ENCODE measurements at regions not wholly inside any gene's neighbourhood (a gene's known extent, or its start where the extent isn't known, plus 50 kb on each side); places are given as distances from the start of the nearest gene placed in this dataset.
A peak's percentile ranks its signal among the peaks of the same experiment; 100 is the strongest.

DNA sequence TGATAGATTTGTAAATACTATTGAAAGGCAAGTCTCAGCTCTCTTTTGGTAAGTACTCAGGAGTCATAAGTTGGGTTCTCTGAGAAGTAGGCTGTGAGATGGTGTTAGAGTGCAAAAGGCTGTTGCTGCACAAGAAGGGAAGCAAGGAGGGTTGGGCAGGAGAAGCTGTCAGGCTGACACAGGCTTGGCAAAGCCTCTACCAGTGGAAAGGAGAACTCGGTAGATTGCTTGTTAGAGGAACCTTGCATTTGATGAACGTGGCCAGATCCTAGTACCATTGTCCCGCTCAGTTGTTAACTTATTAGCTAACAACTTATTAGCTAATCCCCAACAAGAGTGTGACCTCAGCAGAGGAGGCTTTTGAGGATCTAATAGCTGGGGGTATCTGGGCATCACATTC is 449.3 kb upstream of the BOD1L1 start:
- no peak for DNase-seq (ENCODE audit: insufficient read length, low spot score, missing footprints)

DNA sequence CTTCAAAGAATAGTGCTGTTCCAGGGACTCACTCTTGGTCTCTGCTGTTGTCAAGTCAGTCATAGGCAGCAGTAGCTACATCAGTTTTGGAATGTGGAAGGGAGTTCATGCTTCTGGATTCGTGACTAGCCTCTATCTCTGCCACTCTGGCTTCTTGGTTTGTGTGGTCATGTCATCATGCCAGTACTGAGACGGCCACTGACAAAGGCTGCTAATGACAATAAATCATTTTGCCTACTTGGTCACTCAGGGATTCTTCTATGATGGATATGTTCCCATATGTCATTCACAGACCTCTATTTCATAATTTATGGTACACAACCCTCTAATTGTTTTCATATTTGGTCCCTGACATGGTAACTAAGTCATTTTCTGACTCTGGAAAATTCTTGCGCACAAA is 450.8 kb upstream of the BOD1L1 start:
- Histone ChIP-seq H2AFZ (ENCODE audit: low read length) (peak overlapping the region; percentile 23), H3K4me2 (ENCODE audit: insufficient read depth, low read length) (no peak overlapping the region), H3K36me3 (ENCODE audit: insufficient read depth, low read length) (no peaks in the 10 kb centered on the region), H3K9me3 (ENCODE audit: low read depth, low read length) (no peaks in the 10 kb centered on the region), H3K27ac (ENCODE audit: low read depth, low read length) (no peak overlapping the region), H3K79me2 (ENCODE audit: insufficient read depth, low read length) (no peaks in the 10 kb centered on the region), H3K27me3 (ENCODE audit: insufficient read depth, low read length) (no peaks in the 10 kb centered on the region), H3K4me1 (ENCODE audit: insufficient read depth, low read length) (peaks cover 9% of the 10 kb centered on the region), H4K20me1 (ENCODE audit: insufficient read depth, low read length) (no peaks in the 10 kb centered on the region), H3K4me3 (ENCODE audit: insufficient read depth, low read length) (no peak overlapping the region)
- TF ChIP-seq, protein P1, sequence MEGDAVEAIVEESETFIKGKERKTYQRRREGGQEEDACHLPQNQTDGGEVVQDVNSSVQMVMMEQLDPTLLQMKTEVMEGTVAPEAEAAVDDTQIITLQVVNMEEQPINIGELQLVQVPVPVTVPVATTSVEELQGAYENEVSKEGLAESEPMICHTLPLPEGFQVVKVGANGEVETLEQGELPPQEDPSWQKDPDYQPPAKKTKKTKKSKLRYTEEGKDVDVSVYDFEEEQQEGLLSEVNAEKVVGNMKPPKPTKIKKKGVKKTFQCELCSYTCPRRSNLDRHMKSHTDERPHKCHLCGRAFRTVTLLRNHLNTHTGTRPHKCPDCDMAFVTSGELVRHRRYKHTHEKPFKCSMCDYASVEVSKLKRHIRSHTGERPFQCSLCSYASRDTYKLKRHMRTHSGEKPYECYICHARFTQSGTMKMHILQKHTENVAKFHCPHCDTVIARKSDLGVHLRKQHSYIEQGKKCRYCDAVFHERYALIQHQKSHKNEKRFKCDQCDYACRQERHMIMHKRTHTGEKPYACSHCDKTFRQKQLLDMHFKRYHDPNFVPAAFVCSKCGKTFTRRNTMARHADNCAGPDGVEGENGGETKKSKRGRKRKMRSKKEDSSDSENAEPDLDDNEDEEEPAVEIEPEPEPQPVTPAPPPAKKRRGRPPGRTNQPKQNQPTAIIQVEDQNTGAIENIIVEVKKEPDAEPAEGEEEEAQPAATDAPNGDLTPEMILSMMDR (IDR thresholded peaks at IDR 0.05; ENCODE audit: extremely low read depth, low read depth, low read length): no peak
- no peak for DNase-seq (ENCODE audit: insufficient read length, low spot score, missing footprints)

More for the DNA sequence above, 449.3 kb upstream of the BOD1L1 start:
- peaks cover 9% of the 10 kb centered on the region for H3K4me1 ChIP-seq (ENCODE audit: insufficient read depth, low read length)
- no peaks in the 10 kb centered on the region for H3K36me3 ChIP-seq (ENCODE audit: insufficient read depth, low read length)
- no peaks in the 10 kb centered on the region for H3K79me2 ChIP-seq (ENCODE audit: insufficient read depth, low read length)
- no peak overlapping the region for H3K4me2 ChIP-seq (ENCODE audit: insufficient read depth, low read length)
- no peak overlapping the region for H3K4me3 ChIP-seq (ENCODE audit: insufficient read depth, low read length)
- H3K27me3 ChIP-seq (ENCODE audit: insufficient read depth, low read length): no peaks in the 10 kb centered on the region
- H3K27ac ChIP-seq (ENCODE audit: low read depth, low read length): no peak overlapping the region
- peaks cover 3% of the 10 kb centered on the region for H3K9me3 ChIP-seq (ENCODE audit: low read depth, low read length)
- TF ChIP-seq, protein P1 (IDR thresholded peaks at IDR 0.05; ENCODE audit: extremely low read depth, low read depth, low read length): no peak
- H4K20me1 ChIP-seq (ENCODE audit: insufficient read depth, low read length): no peaks in the 10 kb centered on the region
- H2AFZ ChIP-seq (ENCODE audit: low read length): no peak overlapping the region

DNA sequence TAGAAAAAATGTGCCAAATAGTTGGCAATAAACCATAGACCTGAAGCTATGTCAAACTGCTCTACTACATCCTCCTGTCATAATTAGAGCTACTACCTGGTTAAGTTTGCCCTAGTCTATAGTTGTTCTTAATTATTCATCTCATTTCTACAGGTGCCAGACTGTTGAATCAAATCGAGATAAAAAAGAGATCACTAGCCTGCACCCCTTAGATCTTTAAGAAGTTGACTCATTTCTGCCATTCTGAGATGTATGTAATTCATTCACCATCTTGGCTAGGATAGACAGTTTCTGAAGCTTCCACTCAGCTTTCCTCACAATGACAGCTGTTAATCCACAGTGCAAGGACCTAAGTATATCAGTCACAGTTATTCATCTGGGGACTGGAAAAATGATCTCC is 452.1 kb upstream of the BOD1L1 start:
- Histone ChIP-seq H3K27ac (ENCODE audit: low read depth, low read length) (no peak overlapping the region), H3K9me3 (ENCODE audit: low read depth, low read length) (no peaks in the 10 kb centered on the region), H3K4me3 (ENCODE audit: insufficient read depth, low read length) (no peak overlapping the region), H3K27me3 (ENCODE audit: insufficient read depth, low read length) (no peaks in the 10 kb centered on the region), H2AFZ (ENCODE audit: low read length) (no peak overlapping the region), H3K4me2 (ENCODE audit: insufficient read depth, low read length) (no peak overlapping the region), H4K20me1 (ENCODE audit: insufficient read depth, low read length) (no peaks in the 10 kb centered on the region), H3K79me2 (ENCODE audit: insufficient read depth, low read length) (no peaks in the 10 kb centered on the region), H3K36me3 (ENCODE audit: insufficient read depth, low read length) (no peaks in the 10 kb centered on the region), H3K4me1 (ENCODE audit: insufficient read depth, low read length) (peaks cover 9% of the 10 kb centered on the region)
- no peak for DNase-seq (ENCODE audit: insufficient read length, low spot score, missing footprints)
- TF ChIP-seq, protein P1 (IDR thresholded peaks at IDR 0.05; ENCODE audit: extremely low read depth, low read depth, low read length): no peak

DNA sequence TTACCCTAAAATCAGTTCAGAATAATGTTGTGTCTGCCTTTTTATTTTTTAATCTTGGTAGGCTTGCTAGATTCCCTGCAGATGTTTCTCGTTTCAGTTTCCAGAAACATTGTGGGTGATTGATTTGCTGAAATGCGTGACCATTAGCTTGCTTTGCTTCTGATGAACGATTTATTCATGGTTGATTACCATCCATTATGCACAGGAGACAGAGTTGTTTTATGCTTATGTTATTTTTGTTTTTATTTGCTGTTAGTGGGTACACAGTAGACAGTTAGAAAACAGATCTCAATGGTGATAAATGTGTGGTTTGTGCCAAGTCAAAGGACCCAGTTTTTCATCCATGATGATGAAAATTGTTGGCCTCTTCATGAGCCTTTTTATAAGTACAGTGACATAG is 455.6 kb upstream of the BOD1L1 start:
- TF ChIP-seq, protein P1 (IDR thresholded peaks at IDR 0.05; ENCODE audit: extremely low read depth, low read depth, low read length): no peak
- peaks cover 6% of the 10 kb centered on the region for H3K4me1 ChIP-seq (ENCODE audit: insufficient read depth, low read length)
- no peak overlapping the region for H2AFZ ChIP-seq (ENCODE audit: low read length)
- H4K20me1 ChIP-seq (ENCODE audit: insufficient read depth, low read length): no peaks in the 10 kb centered on the region
- H3K9me3 ChIP-seq (ENCODE audit: low read depth, low read length): no peaks in the 10 kb centered on the region
- no peaks in the 10 kb centered on the region for H3K36me3 ChIP-seq (ENCODE audit: insufficient read depth, low read length)
- no peak for DNase-seq (ENCODE audit: insufficient read length, low spot score, missing footprints)
- H3K79me2 ChIP-seq (ENCODE audit: insufficient read depth, low read length): no peaks in the 10 kb centered on the region
- H3K4me3 ChIP-seq (ENCODE audit: insufficient read depth, low read length): no peak overlapping the region
- no peaks in the 10 kb centered on the region for H3K27me3 ChIP-seq (ENCODE audit: insufficient read depth, low read length)
- H3K27ac ChIP-seq (ENCODE audit: low read depth, low read length): no peak overlapping the region
- H3K4me2 ChIP-seq (ENCODE audit: insufficient read depth, low read length): no peak overlapping the region
